GM18858 (cell line): ENCODE measurements at regions not wholly inside any gene's neighbourhood (a gene's known extent, or its start where the extent isn't known, plus 50 kb on each side); places are given as distances from the start of the nearest gene placed in this dataset.

Experiments used
- ATAC-seq: cut with Tn5 transposase; IDR thresholded peaks from one replicate; pipeline ENCODE4 v1.9.1; 2021; ENCODE audit not compliant: unreplicated experiment

GRCh38 chr1:79617777-79618176 lies 611.2 kb upstream of the ADGRL4 start:
- ATAC-seq, result no peak

DNA sequence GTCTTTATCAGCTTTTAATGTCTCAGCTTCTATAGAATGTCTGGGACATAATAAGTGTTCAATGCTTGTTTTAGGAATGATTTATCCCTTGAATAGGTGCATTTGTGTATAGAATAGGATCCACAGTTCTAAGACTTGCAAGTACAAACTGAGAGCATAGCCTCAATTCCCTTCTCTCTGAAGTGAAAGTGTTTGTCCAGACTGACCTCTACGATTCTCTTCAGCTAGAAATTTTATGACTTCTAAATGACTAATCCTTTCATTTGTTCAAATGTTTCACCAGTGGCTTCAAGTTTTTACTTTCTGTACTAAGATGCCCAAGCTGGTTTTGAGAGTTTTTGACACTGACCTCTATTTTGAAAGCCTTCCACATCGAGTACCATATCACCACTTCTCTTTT lies 608.2 kb upstream of the ADGRL4 start:
- no peak for ATAC-seq

DNA sequence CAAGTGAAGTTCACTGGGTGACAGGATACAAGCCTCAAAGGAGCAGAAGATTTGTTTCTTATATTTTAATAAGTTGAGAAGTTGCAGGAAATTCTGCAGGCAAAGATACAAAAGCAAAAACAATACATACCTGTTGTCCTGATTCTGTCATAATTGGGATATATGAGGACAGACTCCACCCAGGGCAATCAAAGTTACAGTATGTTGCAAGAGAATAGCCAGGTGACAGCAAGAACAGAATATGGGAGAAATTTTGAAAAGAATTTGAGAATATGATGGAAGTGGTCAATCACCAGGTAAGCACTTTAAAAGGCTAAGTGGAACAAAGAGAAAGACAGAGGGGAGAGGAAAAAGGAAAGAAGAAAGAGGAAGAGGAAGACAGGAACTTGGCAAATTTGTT lies 607.6 kb upstream of the ADGRL4 start:
- ATAC-seq, result no peak

GRCh38 chr1:79613046-79613445 lies 606.5 kb upstream of the ADGRL4 start:
- ATAC-seq, result no peak

- no peak for ATAC-seq
Measured at GRCh38 chr1:79604490-79605198, 598.1 kb upstream of the ADGRL4 start.

DNA sequence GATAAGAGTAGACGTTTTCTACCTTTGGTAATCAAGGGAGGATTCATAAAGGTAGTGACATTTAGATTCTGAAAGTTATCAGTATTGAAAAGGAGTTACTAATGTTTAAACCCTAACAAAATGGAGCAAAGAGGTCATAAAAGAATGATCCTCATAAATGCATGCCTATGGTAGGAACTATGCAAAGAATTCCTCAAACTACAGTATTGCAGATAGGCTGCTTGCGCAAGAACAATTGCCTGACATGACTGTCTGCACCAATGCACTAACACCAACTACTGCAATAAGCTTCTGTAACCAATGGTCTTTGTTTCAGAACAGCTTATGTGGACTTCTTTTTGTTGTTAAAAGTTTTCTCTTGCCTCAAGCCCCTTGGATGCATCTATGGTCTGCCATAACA lies 597.3 kb upstream of the ADGRL4 start:
- no peak for ATAC-seq

DNA sequence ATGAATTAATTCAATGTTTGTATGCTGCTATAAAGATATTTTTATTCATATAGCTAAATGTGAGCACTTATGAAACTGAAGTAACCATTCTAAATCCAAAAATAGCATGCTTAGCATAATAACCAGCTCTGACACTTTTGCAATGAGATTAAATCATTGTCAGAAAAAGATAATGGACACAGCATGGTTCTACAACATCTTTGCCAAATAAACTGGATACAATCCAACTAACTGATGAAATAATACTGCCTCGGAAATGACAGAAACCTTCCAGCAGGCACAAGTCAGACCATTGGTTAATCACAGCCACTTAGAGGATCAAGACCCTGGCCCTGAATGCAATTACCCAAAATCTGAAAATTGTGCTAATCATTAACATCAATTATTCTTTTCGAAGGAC lies 592.7 kb upstream of the ADGRL4 start:
- no peak for ATAC-seq

- no peak for ATAC-seq
Measured at GRCh38 chr1:79595931-79596330, 589.4 kb upstream of the ADGRL4 start.

DNA sequence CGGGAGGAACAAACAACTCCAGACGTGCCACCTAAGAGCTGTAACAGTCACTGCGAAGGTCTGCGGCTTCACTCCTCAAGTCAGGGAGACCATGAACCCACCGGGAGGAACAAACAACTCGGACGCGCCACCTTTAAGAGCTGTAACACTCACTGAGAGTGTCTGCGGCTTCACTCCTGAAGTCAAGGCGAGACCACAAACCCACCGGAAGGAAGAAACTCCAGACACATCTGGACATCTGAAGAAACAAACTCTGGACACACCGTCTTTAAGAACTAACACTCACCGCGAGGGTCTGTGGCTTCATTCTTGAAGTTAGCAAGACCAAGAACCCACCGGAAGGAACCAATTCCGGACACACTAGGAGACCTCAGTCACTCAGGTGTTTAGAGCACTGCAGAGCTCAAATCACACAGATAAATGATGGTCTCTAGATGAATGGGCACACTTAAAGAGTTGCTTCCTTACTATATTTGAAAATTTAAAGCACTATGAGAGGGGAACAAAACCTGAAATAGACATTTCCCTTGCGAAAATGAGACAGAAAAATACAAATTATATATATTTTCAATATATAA lies 587.7 kb upstream of the ADGRL4 start:
- no peak for ATAC-seq

DNA sequence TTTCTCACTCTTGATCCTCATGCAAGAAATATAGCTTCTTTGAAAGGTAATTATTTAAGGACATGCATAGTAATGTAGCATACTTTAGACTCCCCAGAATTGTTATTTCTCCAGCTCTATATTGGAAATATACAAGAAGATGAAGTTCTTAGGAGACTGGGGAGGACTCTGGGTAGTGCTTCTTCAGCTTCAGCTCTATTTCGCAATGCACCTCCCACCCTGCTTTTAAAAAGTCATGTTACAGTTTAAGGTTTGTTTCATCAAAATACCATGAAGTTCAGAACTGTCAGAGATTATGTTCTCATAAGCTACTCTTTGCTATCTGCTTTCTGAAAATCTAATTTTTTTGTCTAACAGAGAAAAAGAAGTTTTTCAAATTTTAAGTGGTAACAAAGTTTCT lies 586.2 kb upstream of the ADGRL4 start:
- ATAC-seq, result no peak

GRCh38 chr1:79588719-79589118 lies 582.2 kb upstream of the ADGRL4 start:
- no peak for ATAC-seq

- no peak for ATAC-seq
Measured at GRCh38 chr1:79587229-79587628, 580.7 kb upstream of the ADGRL4 start.

GRCh38 chr1:79585801-79586200 lies 579.3 kb upstream of the ADGRL4 start:
- no peak for ATAC-seq

- no peak for ATAC-seq
Measured at GRCh38 chr1:79575424-79575823, 568.9 kb upstream of the ADGRL4 start.

DNA sequence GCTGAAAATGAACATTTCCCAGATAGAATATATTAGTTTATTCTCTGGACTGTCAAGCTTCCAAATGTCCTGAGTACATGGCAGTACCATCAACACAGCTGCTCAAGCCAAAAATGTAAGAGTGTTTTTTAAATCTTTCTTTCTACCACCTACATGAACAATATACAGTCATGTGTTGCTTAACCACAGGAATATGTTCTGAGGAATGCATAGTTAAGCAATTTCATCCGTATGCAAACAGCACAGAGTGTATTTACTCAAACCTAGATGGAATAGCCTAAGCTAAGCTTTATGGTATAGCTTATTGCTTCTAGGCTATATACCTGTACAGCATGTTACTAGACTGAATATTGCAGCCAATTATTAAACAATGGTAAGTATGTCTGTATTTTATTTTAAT lies 561.9 kb upstream of the ADGRL4 start:
- no peak for ATAC-seq

DNA sequence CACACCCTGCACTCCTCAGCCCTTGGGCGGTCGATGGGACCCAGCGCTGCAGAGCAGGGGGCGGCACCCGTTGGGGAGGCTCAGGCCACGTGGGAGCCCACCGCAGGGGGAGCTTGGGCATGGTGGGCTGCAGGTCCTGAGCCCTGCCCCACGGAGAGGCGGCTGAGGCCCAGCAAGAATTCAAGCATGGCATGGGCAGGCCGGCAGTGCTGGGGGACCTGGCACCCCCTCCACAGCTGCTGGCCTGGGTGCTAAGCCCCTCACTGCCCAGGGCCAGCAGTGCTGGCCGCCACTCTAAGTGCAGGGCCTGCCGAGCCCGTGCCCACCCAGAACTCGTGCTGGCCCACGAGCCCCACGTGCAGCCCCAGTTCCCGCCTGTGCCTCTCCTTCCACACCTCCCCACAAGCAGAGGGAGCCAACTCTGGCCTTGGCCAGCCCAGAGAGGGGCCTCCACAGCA lies 555.0 kb upstream of the ADGRL4 start:
- ATAC-seq, result no peak

- no peak for ATAC-seq
Measured at GRCh38 chr1:79556189-79556588, 549.7 kb upstream of the ADGRL4 start.

GRCh38 chr1:79554688-79555087 lies 548.2 kb upstream of the ADGRL4 start:
- ATAC-seq, result no peak

GRCh38 chr1:79551321-79551720 lies 544.8 kb upstream of the ADGRL4 start:
- no peak for ATAC-seq

- no peak for ATAC-seq
Measured at GRCh38 chr1:79550402-79550801, 543.9 kb upstream of the ADGRL4 start.

DNA sequence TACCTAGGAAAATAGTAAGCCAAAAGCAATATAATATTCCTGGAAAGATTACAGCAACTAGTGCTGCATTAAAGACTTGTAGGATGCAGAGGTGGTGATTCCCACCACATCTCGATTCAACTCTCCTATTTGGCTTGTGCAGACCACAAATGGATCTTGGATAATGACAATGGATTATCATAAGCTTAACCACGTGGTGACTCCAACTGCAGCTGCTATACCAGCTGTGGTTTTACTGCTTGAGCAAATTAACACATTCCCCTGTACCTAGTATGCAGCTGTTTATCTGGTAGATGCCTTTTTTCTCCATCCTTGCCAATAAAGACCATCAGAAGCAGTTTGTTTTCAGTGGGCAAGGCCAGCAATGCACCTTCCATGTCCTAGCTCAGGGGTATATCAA lies 542.7 kb upstream of the ADGRL4 start:
- no peak for ATAC-seq

GRCh38 chr1:79547514-79547913 lies 541.0 kb upstream of the ADGRL4 start:
- no peak for ATAC-seq

- no peak for ATAC-seq
Measured at GRCh38 chr1:79543394-79543793, 536.9 kb upstream of the ADGRL4 start.
